ENCODE measurements at regions not wholly inside any gene's neighbourhood (a gene's known extent, or its start where the extent isn't known, plus 50 kb on each side); places are given as distances from the start of the nearest gene placed in this dataset.

DNA sequence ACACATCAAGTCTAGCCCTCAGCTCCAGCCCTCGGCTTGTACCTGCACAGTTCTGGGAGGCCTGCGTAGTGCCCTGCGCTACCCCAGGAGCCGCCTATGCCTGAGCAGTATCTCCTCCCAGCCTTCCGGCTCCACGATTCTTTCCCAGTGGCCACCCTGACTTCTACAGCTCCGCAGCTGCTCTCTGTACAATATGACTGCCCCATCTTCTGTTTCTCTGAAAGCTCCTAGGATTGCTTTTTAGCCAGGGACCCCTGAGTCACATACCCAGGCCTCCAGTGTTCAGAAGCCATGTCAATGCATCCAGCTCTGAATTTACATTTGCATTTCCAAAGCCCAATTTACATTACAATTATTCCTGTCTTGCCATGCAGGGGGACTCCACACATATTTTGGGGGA is 135.5 kb downstream of the PJA1 start:
- H3K4me1 ChIP-seq (ENCODE audit: low read depth, poor library complexity, severe bottlenecking) = no peaks in the 10 kb centered on the region
- H4K20me1 ChIP-seq (ENCODE audit: insufficient read depth) = no peaks in the 10 kb centered on the region
- H3K4me2 ChIP-seq = no peak overlapping the region
- H3K36me3 ChIP-seq (ENCODE audit: insufficient read depth) = no peaks in the 10 kb centered on the region
- TF ChIP-seq, protein P1, sequence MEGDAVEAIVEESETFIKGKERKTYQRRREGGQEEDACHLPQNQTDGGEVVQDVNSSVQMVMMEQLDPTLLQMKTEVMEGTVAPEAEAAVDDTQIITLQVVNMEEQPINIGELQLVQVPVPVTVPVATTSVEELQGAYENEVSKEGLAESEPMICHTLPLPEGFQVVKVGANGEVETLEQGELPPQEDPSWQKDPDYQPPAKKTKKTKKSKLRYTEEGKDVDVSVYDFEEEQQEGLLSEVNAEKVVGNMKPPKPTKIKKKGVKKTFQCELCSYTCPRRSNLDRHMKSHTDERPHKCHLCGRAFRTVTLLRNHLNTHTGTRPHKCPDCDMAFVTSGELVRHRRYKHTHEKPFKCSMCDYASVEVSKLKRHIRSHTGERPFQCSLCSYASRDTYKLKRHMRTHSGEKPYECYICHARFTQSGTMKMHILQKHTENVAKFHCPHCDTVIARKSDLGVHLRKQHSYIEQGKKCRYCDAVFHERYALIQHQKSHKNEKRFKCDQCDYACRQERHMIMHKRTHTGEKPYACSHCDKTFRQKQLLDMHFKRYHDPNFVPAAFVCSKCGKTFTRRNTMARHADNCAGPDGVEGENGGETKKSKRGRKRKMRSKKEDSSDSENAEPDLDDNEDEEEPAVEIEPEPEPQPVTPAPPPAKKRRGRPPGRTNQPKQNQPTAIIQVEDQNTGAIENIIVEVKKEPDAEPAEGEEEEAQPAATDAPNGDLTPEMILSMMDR (conservative IDR thresholded peaks at IDR 0.05; ENCODE audit: low read depth, low read length) = no peak
- H3K9ac ChIP-seq = no peak overlapping the region
- no peak overlapping the region for H3K4me3 ChIP-seq (IDR thresholded peaks at IDR 0.05; ENCODE audit: insufficient read depth, low read depth, low read length)
- no peak overlapping the region for H3K27ac ChIP-seq
- H3K27me3 ChIP-seq (ENCODE audit: insufficient read depth, low read depth) = no peaks in the 10 kb centered on the region
- no peak overlapping the region for H2AFZ ChIP-seq (ENCODE audit: low read depth)
- no peaks in the 10 kb centered on the region for H3K79me2 ChIP-seq (ENCODE audit: insufficient read depth, low read depth)

DNA sequence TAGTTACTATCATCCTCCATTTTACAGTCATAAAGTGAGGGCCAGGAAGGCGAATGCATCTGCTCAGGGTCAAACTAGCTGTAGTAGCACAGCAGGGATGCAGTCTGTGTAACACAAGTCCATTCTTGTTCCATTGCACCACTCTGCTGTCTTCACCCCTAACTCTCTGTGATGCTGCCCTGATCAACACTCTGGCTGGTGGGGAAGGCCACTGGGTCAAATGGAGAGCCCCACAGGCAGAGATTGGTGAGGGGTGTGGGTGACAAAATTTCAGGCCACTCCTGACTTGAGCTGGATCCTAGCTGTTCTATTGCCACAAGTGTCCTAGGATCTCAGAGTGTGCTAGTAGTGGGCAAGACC is 136.5 kb downstream of the PJA1 start:
- H3K27me3 ChIP-seq (ENCODE audit: insufficient read depth, low read depth) = no peaks in the 10 kb centered on the region
- no peak overlapping the region for H3K9ac ChIP-seq
- no peak overlapping the region for H3K4me2 ChIP-seq
- no peak overlapping the region for H2AFZ ChIP-seq (ENCODE audit: low read depth)
- no peak overlapping the region for H3K4me3 ChIP-seq (IDR thresholded peaks at IDR 0.05; ENCODE audit: insufficient read depth, low read depth, low read length)
- H3K4me1 ChIP-seq (ENCODE audit: low read depth, poor library complexity, severe bottlenecking) = no peaks in the 10 kb centered on the region
- no peak overlapping the region for H3K27ac ChIP-seq
- no peaks in the 10 kb centered on the region for H4K20me1 ChIP-seq (ENCODE audit: insufficient read depth)
- TF ChIP-seq, protein P1 (conservative IDR thresholded peaks at IDR 0.05; ENCODE audit: low read depth, low read length) = no peak
- no peaks in the 10 kb centered on the region for H3K36me3 ChIP-seq (ENCODE audit: insufficient read depth)
- H3K79me2 ChIP-seq (ENCODE audit: insufficient read depth, low read depth) = no peaks in the 10 kb centered on the region

DNA sequence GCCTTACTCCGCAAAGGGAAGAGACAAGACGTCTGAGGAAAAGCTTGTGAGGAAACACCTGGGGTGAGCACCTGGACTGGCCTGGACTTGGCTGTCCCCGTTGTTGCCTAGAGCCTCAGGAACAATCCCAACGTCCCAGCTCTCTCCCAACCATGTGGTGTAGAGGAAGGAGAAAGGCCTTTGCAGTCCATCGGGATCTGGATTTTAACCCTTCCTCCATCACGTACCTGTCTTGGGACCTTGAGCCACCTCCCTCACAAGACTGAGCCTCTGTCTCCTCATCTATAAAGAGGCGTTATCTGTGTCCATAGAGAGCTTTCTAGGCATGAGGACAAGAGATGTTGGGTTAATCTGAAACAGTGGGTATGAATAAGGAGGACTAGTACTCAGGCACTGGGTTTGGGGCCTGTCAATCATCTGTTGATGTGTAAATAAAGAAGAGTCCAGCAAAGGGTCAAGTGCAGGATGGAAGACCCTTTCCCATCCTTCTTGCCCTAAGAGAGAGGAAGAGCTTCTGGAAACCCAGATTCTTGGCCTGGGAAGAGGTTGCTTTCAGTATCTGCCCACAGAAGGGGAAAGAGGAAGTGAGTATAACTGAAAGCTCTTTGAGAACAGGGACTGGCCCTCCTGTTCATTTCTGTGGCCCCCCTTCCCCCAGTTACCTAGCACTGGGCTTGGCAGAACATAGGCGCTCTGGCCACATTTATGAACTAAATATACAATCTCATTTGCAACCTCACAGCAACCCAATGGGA is 137.1 kb downstream of the PJA1 start:
- H3K4me3 ChIP-seq (IDR thresholded peaks at IDR 0.05; ENCODE audit: insufficient read depth, low read depth, low read length) = no peak overlapping the region
- no peak overlapping the region for H3K4me2 ChIP-seq
- H3K36me3 ChIP-seq (ENCODE audit: insufficient read depth) = no peaks in the 10 kb centered on the region
- H2AFZ ChIP-seq (ENCODE audit: low read depth) = no peak overlapping the region
- H4K20me1 ChIP-seq (ENCODE audit: insufficient read depth) = no peaks in the 10 kb centered on the region
- H3K27ac ChIP-seq = no peak overlapping the region
- H3K27me3 ChIP-seq (ENCODE audit: insufficient read depth, low read depth) = no peaks in the 10 kb centered on the region
- no peaks in the 10 kb centered on the region for H3K4me1 ChIP-seq (ENCODE audit: low read depth, poor library complexity, severe bottlenecking)
- no peak overlapping the region for H3K9ac ChIP-seq
- H3K79me2 ChIP-seq (ENCODE audit: insufficient read depth, low read depth) = no peaks in the 10 kb centered on the region
- TF ChIP-seq, protein P1 (conservative IDR thresholded peaks at IDR 0.05; ENCODE audit: low read depth, low read length) = no peak

DNA sequence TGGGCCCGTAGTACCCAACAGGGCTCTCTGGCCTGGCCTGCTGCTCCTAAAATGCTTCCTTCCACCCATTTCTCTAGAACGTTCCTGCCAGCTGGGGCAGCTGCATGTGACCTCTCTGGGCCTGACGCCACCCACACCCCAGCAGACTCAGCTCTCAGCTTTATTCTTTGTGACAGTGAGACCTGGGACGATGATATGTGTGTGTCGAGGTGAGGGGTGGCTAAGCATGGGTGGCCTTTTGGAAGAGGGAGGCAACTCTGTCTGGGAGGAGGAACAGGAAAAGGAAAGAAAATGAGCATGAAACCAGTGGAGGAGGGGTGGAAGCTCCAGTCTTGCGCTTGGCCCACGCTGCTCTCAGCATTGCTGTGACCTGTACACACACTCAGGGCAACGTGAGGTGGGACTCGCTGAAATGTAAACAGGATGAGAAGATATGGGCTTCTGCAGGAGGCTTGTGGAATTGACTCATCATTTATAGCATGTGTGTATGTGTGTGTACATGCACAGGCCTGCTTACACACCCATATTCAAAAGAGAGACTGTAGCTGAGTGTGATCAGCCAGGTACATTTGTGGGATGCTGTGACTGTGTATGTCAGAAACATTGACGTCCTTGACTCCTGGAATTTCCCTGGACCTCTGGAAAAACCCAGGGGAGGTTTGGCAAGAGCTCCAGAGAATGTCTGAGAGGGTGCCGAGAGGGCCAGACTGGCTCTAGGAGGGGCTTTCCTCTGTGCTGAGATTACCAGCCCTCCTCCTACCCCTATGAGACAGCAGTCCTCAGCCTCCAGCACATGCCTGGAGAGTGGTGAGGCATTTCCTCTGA is 137.9 kb downstream of the PJA1 start:
- no peak overlapping the region for H3K4me3 ChIP-seq (IDR thresholded peaks at IDR 0.05; ENCODE audit: insufficient read depth, low read depth, low read length)
- H3K27ac ChIP-seq = no peak overlapping the region
- no peaks in the 10 kb centered on the region for H3K4me1 ChIP-seq (ENCODE audit: low read depth, poor library complexity, severe bottlenecking)
- no peak overlapping the region for H2AFZ ChIP-seq (ENCODE audit: low read depth)
- H3K36me3 ChIP-seq (ENCODE audit: insufficient read depth) = no peaks in the 10 kb centered on the region
- H3K4me2 ChIP-seq = no peak overlapping the region
- no peak overlapping the region for H3K9ac ChIP-seq
- H3K79me2 ChIP-seq (ENCODE audit: insufficient read depth, low read depth) = no peaks in the 10 kb centered on the region
- no peaks in the 10 kb centered on the region for H4K20me1 ChIP-seq (ENCODE audit: insufficient read depth)
- no peaks in the 10 kb centered on the region for H3K27me3 ChIP-seq (ENCODE audit: insufficient read depth, low read depth)
- TF ChIP-seq, protein P1 (conservative IDR thresholded peaks at IDR 0.05; ENCODE audit: low read depth, low read length) = no peak

All from KMS-11 (cell line).